ENCODE measurements at regions not wholly inside any gene's neighbourhood (a gene's known extent, or its start where the extent isn't known, plus 50 kb on each side); places are given as distances from the start of the nearest gene placed in this dataset.

DNA sequence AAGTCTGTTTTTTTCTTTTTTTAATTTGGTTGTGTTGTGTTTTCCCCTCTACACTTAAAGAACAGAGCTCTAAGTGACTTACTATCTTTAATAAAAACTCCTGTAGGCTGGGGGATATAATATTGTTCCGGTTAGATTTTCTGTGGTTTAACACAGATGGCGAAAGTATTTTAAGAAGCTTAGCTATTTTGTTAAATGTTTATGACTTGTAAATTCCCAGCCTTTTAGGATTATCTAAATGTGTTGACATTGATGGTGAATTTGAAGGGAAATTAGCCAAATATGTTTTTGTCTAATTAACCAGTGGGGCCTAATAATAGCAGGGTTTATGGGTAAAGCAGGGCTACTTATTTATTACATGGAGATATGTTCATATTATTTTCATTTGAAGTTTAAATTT is 538.5 kb downstream of the INHBA start:
- no peak for DNase-seq (ENCODE audit: low read depth)
- no peak overlapping the region for H3K4me3 ChIP-seq (ENCODE audit: low read depth, low read length)
- TF ChIP-seq, protein P1, sequence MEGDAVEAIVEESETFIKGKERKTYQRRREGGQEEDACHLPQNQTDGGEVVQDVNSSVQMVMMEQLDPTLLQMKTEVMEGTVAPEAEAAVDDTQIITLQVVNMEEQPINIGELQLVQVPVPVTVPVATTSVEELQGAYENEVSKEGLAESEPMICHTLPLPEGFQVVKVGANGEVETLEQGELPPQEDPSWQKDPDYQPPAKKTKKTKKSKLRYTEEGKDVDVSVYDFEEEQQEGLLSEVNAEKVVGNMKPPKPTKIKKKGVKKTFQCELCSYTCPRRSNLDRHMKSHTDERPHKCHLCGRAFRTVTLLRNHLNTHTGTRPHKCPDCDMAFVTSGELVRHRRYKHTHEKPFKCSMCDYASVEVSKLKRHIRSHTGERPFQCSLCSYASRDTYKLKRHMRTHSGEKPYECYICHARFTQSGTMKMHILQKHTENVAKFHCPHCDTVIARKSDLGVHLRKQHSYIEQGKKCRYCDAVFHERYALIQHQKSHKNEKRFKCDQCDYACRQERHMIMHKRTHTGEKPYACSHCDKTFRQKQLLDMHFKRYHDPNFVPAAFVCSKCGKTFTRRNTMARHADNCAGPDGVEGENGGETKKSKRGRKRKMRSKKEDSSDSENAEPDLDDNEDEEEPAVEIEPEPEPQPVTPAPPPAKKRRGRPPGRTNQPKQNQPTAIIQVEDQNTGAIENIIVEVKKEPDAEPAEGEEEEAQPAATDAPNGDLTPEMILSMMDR (IDR thresholded peaks at IDR 0.05; ENCODE audit: insufficient read depth, low read length), result no peak

- DNase-seq (ENCODE audit: low read depth), result no peak
- TF ChIP-seq, protein P1 (IDR thresholded peaks at IDR 0.05; ENCODE audit: insufficient read depth, low read length), result no peak
Observed at GRCh38 chr7:41163991-41164390, 538.9 kb downstream of the INHBA start.

GRCh38 chr7:41162612-41163011 is 540.3 kb downstream of the INHBA start:
- H3K4me3 ChIP-seq (ENCODE audit: low read depth, low read length), result no peak overlapping the region
- TF ChIP-seq, protein P1 (IDR thresholded peaks at IDR 0.05; ENCODE audit: insufficient read depth, low read length), result no peak
- DNase-seq (ENCODE audit: low read depth), result no peak

More at GRCh38 chr7:41163991-41164390, 538.9 kb downstream of the INHBA start:
- H3K4me3 ChIP-seq (ENCODE audit: low read depth, low read length), result no peak overlapping the region

DNA sequence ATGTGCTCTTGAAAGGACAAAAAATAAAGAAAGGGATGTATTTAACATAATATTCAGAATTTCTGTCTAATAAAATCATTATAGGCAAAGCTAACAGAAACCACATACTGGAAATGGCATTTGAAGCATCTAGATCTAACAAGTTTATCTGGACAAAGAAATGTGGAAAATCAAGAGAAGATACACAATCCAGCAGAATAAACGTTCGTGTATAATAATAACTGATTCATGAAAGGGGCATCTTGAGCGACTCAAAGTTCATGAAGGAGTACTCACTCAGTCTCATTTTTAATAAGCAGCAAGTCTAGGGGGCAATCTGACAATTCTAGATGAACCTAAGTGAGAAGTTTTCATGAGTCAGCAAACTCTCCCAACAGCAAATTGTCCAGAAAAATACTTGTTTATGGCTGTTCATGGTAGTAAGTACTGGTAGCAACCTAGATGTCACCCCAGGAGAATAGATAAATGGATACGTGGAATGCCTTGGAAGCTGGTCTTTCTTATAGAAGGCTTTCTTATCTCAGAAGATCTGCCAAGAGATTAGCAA is 541.8 kb downstream of the INHBA start:
- DNase-seq (ENCODE audit: low read depth), result no peak
- no peak overlapping the region for H3K4me3 ChIP-seq (ENCODE audit: low read depth, low read length)
- TF ChIP-seq, protein P1 (IDR thresholded peaks at IDR 0.05; ENCODE audit: insufficient read depth, low read length), result no peak

DNA sequence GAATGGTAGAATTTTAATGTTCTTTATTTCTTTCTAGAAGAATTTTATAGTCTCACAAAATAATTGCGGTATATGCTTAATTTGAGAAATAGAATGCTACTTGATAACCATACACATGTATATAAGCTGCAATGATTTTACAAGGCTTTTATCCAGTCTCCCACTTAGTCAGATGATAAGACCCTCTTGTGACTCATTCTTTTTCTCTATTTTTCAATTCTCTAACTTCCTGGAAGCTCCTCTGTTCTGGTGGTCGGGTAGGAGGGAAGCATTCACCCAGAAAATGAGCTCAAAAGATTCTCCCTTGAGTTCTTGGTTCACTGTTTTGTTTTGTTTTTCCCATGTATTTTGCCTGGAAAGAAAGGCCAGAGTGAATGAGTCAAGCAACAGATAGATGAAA is 546.6 kb downstream of the INHBA start:
- TF ChIP-seq, protein P1 (IDR thresholded peaks at IDR 0.05; ENCODE audit: insufficient read depth, low read length), result no peak
- no peak for DNase-seq (ENCODE audit: low read depth)
- H3K4me3 ChIP-seq (ENCODE audit: low read depth, low read length), result no peak overlapping the region

DNA sequence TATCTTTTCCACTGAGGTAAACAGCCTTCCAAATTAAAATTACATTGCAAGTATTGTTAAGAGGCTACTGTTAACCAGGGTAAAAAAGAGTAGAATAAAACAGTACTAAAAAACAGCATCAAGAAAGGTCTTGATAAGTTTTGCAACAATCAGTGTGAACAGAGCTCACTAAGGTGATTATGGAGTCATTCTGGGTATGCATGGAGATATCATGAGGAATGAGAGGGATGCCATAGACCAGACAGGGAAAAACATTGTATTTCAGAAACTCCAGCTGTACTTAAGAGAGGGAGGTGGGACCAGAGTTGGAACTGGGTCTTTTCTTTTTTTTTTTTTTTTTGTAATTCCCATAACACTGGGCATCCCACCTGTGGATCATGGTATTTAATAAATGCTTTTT is 549.6 kb downstream of the INHBA start:
- TF ChIP-seq, protein P1 (IDR thresholded peaks at IDR 0.05; ENCODE audit: insufficient read depth, low read length), result no peak
- DNase-seq (ENCODE audit: low read depth), result no peak
- H3K4me3 ChIP-seq (ENCODE audit: low read depth, low read length), result no peak overlapping the region

DNA sequence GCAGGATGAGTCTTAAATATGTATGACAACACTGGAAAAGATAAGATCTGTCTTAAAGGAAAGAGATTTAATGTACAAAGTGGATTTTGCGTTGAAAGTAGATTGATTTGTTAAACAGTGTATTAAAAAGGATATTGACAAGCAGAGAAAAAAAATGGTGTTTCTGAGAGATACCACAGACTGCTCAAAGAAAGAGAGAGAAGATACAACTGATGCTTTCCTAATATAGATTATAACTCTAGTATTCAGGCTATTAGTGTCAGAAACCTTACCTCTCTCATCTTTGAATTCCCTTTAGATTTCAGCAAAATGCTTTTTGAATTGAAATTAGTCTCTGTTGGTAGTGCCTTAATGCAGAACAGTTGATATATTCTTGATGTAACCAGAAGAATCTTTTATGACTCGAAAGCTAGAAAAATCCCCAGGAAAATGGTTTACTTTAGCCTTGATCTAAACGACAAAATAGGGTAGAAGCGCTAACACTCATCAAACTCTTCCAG is 550.7 kb downstream of the INHBA start:
- DNase-seq (ENCODE audit: low read depth), result no peak
- TF ChIP-seq, protein P1 (IDR thresholded peaks at IDR 0.05; ENCODE audit: insufficient read depth, low read length), result no peak
- no peak overlapping the region for H3K4me3 ChIP-seq (ENCODE audit: low read depth, low read length)

All from fibroblast of the aortic adventitia (primary cell).